ENCODE measurements at regions not wholly inside any gene's neighbourhood (a gene's known extent, or its start where the extent isn't known, plus 50 kb on each side); places are given as distances from the start of the nearest gene placed in this dataset.

GRCh38 chr3:178393824-178394223 lies 142.4 kb upstream of the KCNMB2 start:
- no peak for TF ChIP-seq CTCF (IDR thresholded peaks at IDR 0.05; ENCODE audit: poor library complexity, severe bottlenecking)
- no peak for TF ChIP-seq RAD21 (conservative IDR thresholded peaks at IDR 0.05)

All from neural cell (in vitro differentiated cells).